SH-SY5Y (cell line): ENCODE measurements at regions not wholly inside any gene's neighbourhood (a gene's known extent, or its start where the extent isn't known, plus 50 kb on each side); places are given as distances from the start of the nearest gene placed in this dataset.

ENCODE experiments used
- GATA2 ChIP-seq: IDR thresholded peaks from 2 replicates; pipeline ENCODE4 v1.6.1; 2011; ENCODE audit warnings: mild to moderate bottlenecking, low read depth, low read length
- GATA3 ChIP-seq: IDR thresholded peaks from 2 replicates; pipeline ENCODE4 v1.6.1; 2011; ENCODE audit warnings: low read depth, mild to moderate bottlenecking, low read length, moderate library complexity

GRCh38 chr11:70557742-70558485, 159.6 kb downstream of the CTTN start:
- TF ChIP-seq GATA2 (no peak), GATA3 (no peak)
